GM18499 (cell line): ENCODE measurements at regions not wholly inside any gene's neighbourhood (a gene's known extent, or its start where the extent isn't known, plus 50 kb on each side); places are given as distances from the start of the nearest gene placed in this dataset.

Source experiments
- ATAC-seq: cut with Tn5 transposase; IDR thresholded peaks from one replicate; pipeline ENCODE4 v1.9.1; 2021; ENCODE audit warnings: moderate number of reproducible peaks; ENCODE audit not compliant: insufficient read depth, unreplicated experiment

- ATAC-seq, result no peak
Observed at GRCh38 chr2:51706220-51706619, 674.3 kb upstream of the NRXN1 start.

GRCh38 chr2:51705417-51705816, 673.5 kb upstream of the NRXN1 start:
- ATAC-seq, result no peak

GRCh38 chr2:51698021-51698420, 666.1 kb upstream of the NRXN1 start:
- ATAC-seq, result no peak

- no peak for ATAC-seq
Observed at GRCh38 chr2:51697095-51697494, 665.2 kb upstream of the NRXN1 start.

GRCh38 chr2:51695531-51695930, 663.6 kb upstream of the NRXN1 start:
- no peak for ATAC-seq

GRCh38 chr2:51693640-51694039, 661.7 kb upstream of the NRXN1 start:
- no peak for ATAC-seq

GRCh38 chr2:51681854-51682253, 649.9 kb upstream of the NRXN1 start:
- no peak for ATAC-seq

GRCh38 chr2:51673628-51674027, 641.7 kb upstream of the NRXN1 start:
- no peak for ATAC-seq

GRCh38 chr2:51667679-51668078, 635.7 kb upstream of the NRXN1 start:
- no peak for ATAC-seq

- no peak for ATAC-seq
Observed at GRCh38 chr2:51662187-51662586, 630.3 kb upstream of the NRXN1 start.

GRCh38 chr2:51657849-51658248, 625.9 kb upstream of the NRXN1 start:
- ATAC-seq, result no peak

- ATAC-seq, result no peak
Observed at GRCh38 chr2:51650769-51651168, 618.8 kb upstream of the NRXN1 start.

- ATAC-seq, result no peak
Observed at GRCh38 chr2:51649366-51649765, 617.4 kb upstream of the NRXN1 start.

- ATAC-seq, result no peak
Observed at GRCh38 chr2:51638811-51639210, 606.9 kb upstream of the NRXN1 start.

- no peak for ATAC-seq
Observed at GRCh38 chr2:51633073-51633472, 601.1 kb upstream of the NRXN1 start.

- ATAC-seq, result no peak
Observed at GRCh38 chr2:51629406-51629805, 597.5 kb upstream of the NRXN1 start.

- no peak for ATAC-seq
Observed at GRCh38 chr2:51628917-51629316, 597.0 kb upstream of the NRXN1 start.

- ATAC-seq, result no peak
Observed at GRCh38 chr2:51624995-51625394, 593.1 kb upstream of the NRXN1 start.

GRCh38 chr2:51620796-51621195, 588.9 kb upstream of the NRXN1 start:
- ATAC-seq, result no peak

- no peak for ATAC-seq
Observed at GRCh38 chr2:51619961-51620360, 588.0 kb upstream of the NRXN1 start.

GRCh38 chr2:51612387-51612786, 580.5 kb upstream of the NRXN1 start:
- ATAC-seq, result no peak

- no peak for ATAC-seq
Observed at GRCh38 chr2:51601706-51602105, 569.8 kb upstream of the NRXN1 start.

- no peak for ATAC-seq
Observed at GRCh38 chr2:51597086-51597485, 565.2 kb upstream of the NRXN1 start.
